ENCODE measurements at regions not wholly inside any gene's neighbourhood (a gene's known extent, or its start where the extent isn't known, plus 50 kb on each side); places are given as distances from the start of the nearest gene placed in this dataset.

GRCh38 chr11:134532131-134532920, 120.3 kb upstream of the B3GAT1 start:
- TF ChIP-seq CTCF (conservative IDR thresholded peaks at IDR 0.05 in 1 of 2, IDR thresholded peaks at IDR 0.05 in 1 of 2; ENCODE audit: low read depth in 1 of 2, low read length in 2 of 2) (no peak), EZH2 (IDR thresholded peaks at IDR 0.05; ENCODE audit: low read length, missing control alignments) (no peak)
